ENCODE measurements at regions not wholly inside any gene's neighbourhood (a gene's known extent, or its start where the extent isn't known, plus 50 kb on each side); places are given as distances from the start of the nearest gene placed in this dataset.

- TF ChIP-seq, protein P1, sequence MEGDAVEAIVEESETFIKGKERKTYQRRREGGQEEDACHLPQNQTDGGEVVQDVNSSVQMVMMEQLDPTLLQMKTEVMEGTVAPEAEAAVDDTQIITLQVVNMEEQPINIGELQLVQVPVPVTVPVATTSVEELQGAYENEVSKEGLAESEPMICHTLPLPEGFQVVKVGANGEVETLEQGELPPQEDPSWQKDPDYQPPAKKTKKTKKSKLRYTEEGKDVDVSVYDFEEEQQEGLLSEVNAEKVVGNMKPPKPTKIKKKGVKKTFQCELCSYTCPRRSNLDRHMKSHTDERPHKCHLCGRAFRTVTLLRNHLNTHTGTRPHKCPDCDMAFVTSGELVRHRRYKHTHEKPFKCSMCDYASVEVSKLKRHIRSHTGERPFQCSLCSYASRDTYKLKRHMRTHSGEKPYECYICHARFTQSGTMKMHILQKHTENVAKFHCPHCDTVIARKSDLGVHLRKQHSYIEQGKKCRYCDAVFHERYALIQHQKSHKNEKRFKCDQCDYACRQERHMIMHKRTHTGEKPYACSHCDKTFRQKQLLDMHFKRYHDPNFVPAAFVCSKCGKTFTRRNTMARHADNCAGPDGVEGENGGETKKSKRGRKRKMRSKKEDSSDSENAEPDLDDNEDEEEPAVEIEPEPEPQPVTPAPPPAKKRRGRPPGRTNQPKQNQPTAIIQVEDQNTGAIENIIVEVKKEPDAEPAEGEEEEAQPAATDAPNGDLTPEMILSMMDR (IDR thresholded peaks at IDR 0.05; ENCODE audit: poor library complexity): no peak
- TF ChIP-seq EZH2phosphoT487 (IDR thresholded peaks at IDR 0.05; ENCODE audit: low read depth, severe bottlenecking, unreplicated experiment): no peak
These were observed 192.5 kb downstream of the TECRL start for GRCh38 chr4:64216741-64217140.
